OCI-LY3 (cell line): ENCODE measurements at regions not wholly inside any gene's neighbourhood (a gene's known extent, or its start where the extent isn't known, plus 50 kb on each side); places are given as distances from the start of the nearest gene placed in this dataset.

Experiments used
- CTCF ChIP-seq: fragments of 200-600, 300-600 bp; sonication (generic); IDR thresholded peaks from 2 replicates; pipeline ENCODE4 v1.5.1; 2014; ENCODE audit warnings: antibody characterized with exemption, low read length, low read depth
- EZH2phosphoT487 ChIP-seq: fragments of 200-600 bp; shearing (Covaris generic); IDR thresholded peaks from 2 replicates; pipeline ENCODE4 v1.6.1; 2018; ENCODE audit warnings: antibody characterized with exemption, mixed run types, low read depth

GRCh38 chr9:26066237-26066636, 388.0 kb upstream of the TUSC1 start:
- TF ChIP-seq CTCF (no peak), EZH2phosphoT487 (no peak)
